8988T (cell line): ENCODE measurements at regions not wholly inside any gene's neighbourhood (a gene's known extent, or its start where the extent isn't known, plus 50 kb on each side); places are given as distances from the start of the nearest gene placed in this dataset.

Source experiments
- DNase-seq: peaks from one replicate; pipeline ENCODE4 v3.0.0; 2011

DNA sequence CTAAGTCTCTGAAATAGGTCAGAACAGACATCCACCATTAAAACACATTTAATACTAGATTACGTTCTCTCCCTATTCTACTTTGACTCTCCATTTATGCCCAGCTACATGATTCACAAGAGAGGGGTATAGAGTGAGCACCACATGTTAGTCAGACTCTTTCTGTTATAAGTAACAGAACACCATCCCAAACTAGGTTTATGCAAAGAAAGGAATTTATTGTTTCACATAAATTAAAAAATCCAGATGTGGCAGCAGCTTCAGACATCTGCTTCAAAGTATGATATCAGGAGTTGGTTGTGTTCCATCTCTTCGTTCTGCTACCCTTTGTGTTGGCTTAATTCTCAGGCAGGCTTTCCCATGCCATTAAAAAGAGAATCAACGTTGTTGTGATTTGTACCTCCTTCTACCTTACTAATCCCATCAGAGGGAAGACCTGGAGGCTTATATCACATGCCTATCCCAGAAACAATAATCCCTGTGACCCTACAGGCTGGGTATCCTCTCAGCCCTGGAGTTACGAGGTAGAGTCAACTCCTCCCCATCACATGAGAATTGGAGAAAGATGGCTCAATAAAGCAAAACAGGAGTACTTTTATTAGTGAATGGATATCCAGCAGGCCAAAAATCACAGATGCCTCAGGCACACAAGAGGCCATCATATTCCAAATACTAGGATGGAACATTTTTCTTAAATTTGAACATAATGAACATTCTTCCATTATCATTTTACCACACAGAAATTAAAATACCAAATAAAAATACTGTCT, 163.2 kb downstream of the SLC7A11 start:
- DNase-seq: no peak

DNA sequence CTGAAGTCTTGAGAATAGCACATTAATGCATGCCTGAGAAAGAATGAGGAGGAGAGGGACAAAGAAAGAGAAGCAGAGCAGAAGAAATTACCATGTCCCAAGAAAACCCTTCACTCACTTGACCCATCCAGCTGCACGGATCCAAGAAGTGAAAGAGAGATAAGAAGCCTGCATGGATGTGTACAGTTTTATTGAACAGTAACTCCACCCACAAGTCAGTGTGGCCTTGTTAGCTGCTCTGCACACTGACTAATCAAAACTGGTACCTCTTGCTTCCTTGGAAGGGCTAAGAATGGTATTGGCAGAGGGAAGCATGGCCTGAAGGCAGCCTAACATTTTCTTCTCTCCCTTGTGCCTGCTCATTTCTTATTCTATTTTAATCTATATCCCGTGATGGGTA, 163.9 kb downstream of the SLC7A11 start:
- DNase-seq: no peak

DNA sequence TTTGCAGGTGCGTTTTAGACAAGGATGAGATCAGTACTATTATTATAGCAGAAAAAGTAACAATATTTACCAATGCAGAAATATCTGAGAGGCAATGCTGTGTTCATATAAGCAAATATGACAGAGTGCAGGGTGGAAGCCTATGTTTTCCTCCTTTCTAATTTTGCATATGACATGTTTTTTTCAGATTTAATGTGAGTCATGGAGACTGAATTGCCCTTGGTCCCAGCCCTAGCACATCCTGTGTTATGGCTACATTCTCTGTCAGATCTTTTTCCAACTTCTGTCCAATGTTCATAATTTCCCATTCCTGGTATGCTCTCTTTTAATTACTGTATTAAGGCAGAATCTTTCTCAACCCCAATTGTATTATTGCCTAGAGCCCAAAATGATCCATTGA, 165.6 kb downstream of the SLC7A11 start:
- no peak for DNase-seq

GRCh38 chr4:138070816-138071215, 171.3 kb downstream of the SLC7A11 start:
- no peak for DNase-seq

DNA sequence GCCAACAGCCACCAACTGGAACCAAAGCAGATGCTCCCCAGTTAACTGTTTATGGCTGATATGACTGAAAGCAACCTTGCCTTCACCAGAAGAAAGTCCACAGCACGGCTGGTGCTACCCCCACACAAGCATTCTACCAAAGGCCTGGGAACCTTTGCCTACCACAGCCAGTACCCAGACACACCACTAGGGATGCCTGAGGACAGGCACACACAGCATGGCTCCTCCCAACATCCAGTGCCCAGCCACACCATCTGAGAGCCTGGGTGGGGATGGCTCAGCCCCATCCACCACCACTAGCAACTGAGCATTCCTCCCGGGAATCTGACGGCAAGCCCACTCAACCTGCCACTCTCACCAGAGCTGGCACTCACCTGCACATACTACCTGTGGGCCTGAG, 178.6 kb downstream of the SLC7A11 start:
- DNase-seq: no peak

DNA sequence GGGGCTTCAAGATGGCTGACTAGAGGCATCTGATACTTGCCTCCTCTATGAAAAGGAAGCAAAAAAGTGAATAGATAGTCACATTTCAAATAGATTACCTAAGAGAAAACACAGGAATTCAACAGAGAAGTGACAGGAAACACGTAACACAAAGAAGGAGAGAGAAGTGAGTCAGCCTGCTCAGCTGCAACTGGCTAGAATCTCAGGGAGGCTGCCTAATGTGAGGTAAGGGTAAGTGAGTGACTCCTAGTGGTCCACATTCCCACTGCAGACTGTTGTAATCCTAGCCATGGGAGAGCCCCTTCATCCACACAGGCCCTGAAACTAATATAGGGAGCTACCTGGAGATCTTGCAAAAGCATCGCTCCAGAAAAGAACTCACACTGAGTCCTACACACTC, 179.2 kb downstream of the SLC7A11 start:
- no peak for DNase-seq

GRCh38 chr4:138056541-138056940, 185.6 kb downstream of the SLC7A11 start:
- DNase-seq: no peak

GRCh38 chr4:138055890-138056289, 186.3 kb downstream of the SLC7A11 start:
- DNase-seq: no peak

DNA sequence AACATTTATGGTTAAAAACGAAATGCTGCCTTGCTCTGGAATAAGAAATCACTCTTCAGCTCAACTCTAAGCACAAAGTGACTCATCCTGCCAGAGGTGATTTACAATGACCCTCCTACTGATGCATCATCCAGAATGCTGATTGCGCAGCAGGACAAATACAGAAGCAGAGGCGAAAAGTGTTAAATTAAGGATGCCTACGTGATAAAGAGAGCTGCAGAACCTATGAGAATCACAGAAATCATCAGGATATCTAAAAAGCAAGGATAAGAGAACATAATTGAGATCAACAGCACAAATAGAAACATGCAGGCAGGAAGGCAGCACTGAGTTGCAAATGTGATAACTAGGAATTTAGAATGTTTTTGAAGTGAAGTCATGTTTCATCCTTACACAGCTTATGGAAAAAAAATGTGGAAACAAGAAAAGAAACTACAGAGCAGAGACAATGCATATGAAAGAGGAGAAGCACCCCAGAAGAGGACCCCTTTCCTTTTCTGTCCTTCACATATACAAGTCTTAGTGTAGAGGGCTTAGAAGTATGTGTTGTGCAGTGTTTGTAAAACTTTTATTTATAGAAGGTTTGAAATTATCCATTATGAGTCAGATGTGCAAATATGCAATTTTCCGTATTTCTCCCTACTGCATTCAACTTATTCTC, 188.4 kb downstream of the SLC7A11 start:
- peak; percentile 21 for DNase-seq

- no peak for DNase-seq
These were observed 189.1 kb downstream of the SLC7A11 start for GRCh38 chr4:138052806-138053632.

DNA sequence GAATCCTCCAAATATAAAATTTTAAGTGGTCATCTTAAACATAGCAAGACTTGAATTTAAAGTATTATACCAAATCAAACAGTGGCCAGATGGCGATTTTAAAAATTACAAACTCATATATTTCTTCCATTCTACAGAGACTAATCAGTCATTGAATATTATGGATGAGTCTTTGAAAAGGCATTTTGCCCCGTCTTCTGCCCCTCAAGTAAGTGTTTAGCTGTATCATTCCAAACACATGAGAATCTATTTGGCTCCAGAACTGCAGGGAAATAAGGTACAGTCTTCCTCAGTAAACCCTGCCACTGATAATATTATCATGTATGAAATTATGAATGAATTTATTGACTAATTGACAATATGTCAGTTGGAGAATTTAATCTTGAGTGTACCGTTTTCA, 191.0 kb downstream of the SLC7A11 start:
- DNase-seq: no peak

GRCh38 chr4:138050601-138051000, 191.5 kb downstream of the SLC7A11 start:
- no peak for DNase-seq

GRCh38 chr4:138049355-138049754, 192.8 kb downstream of the SLC7A11 start:
- DNase-seq: no peak

DNA sequence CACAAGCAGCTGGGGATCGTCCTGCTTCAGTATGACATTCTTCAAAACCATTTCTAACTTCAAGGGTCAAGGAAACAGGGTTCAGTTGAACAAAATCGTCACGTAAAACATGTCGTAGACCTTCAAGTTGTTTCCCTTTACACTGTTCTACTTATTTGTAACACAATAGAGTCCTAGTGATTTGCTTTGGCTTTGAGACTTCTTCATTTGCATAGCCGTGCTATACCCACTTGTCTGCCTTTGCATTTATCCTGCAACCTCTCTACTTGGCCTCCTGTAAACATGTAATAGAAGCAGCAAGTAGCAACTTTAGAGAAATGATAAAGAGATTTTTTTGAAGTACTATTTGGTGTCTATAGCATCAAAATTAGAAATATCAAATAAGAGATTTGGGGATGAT, 194.9 kb downstream of the SLC7A11 start:
- no peak for DNase-seq

GRCh38 chr4:138045036-138045435, 197.1 kb downstream of the SLC7A11 start:
- DNase-seq: no peak

DNA sequence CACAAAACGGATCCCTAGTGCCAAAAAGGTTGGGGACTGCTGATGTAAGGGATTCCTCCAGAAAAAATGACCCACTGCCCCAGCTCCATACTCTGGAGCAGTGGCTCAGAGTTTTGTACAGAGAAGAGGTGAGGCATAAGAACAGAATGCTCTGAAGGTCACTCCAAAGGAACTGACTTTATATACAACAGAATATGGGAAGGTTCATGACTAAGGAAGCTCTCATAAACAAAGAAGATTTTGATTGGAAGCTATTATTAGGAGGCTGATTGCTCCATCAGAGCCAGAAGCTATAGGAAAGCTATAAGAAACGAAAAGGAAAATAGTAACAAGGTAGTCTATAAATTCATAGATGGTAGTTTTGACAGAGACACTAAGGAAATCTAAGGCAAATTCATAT, 203.1 kb downstream of the SLC7A11 start:
- DNase-seq: no peak

- no peak for DNase-seq
These were observed 204.5 kb downstream of the SLC7A11 start for GRCh38 chr4:138037696-138038095.

- no peak for DNase-seq
These were observed 206.3 kb downstream of the SLC7A11 start for GRCh38 chr4:138035781-138036258.

DNA sequence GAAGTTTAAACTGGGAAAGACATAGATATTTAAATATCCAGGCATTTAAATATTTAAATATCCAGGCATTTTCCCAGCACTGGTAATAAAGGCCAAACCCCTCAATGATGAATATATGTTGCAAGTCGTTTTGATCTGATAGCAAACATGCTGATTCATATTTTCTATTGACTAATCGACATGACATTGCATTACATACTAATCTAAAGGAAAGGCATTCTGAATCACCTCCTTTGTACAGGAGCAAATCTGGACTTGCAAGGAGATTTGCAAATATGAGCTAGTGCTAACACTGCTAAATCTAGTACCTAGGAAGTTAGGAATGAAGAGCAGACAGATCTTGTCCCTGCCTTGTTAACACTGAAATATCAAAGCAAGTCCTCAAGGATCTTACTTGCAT, 207.3 kb downstream of the SLC7A11 start:
- no peak for DNase-seq

- no peak for DNase-seq
These were observed 209.9 kb downstream of the SLC7A11 start for GRCh38 chr4:138032222-138032621.

DNA sequence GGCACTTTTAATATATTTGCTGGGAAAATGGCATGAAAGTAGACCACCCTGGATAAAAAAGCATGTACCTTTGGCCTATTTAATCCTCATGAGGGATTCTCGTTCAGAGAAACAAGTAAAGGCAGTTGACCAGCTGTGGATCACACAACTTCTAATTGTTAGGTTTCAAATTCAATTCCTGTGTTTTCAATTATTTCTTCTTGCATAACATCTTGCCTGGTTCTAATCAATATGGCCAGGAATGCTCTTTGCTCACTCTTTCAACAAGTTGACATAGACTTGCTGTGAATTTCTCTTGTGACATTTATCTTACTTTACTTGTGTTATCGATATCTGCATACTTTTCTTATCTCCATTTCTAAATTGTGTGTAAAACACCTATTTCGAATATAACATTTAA, 211.8 kb downstream of the SLC7A11 start:
- no peak for DNase-seq

GRCh38 chr4:138028923-138029322, 213.2 kb downstream of the SLC7A11 start:
- no peak for DNase-seq

- DNase-seq: no peak
These were observed 220.9 kb downstream of the SLC7A11 start for GRCh38 chr4:138021139-138021830.
